ENCODE measurements at regions not wholly inside any gene's neighbourhood (a gene's known extent, or its start where the extent isn't known, plus 50 kb on each side); places are given as distances from the start of the nearest gene placed in this dataset.
A peak's percentile ranks its signal among the peaks of the same experiment; 100 is the strongest.
"Not testable (repeated sequence)": the region's sequence is repeated elsewhere in the genome, so short reads cannot be mapped to it uniquely, and the experiment has no call there.

- H3K4me1 ChIP-seq; DNase-seq (ENCODE audit: low spot score in 2 of 2); H3K36me3 ChIP-seq; intact Hi-C loops (cut with DNase I); H3K9me3 ChIP-seq; H3K4me3 ChIP-seq; H3K27me3 ChIP-seq; H3K27ac ChIP-seq: not testable (repeated sequence)
These were observed 80.1 kb upstream of the NOTCH2NLA start for GRCh38 chr1:146308892-146309291.

GRCh38 chr1:146308152-146308551 is 79.3 kb upstream of the NOTCH2NLA start:
- not testable (repeated sequence) for H3K9me3 ChIP-seq; DNase-seq (ENCODE audit: low spot score in 2 of 2)

GRCh38 chr1:146307632-146308031 is 78.8 kb upstream of the NOTCH2NLA start:
- intact Hi-C loops (cut with DNase I); H3K27ac ChIP-seq; H3K4me3 ChIP-seq; H3K27me3 ChIP-seq; H3K36me3 ChIP-seq; DNase-seq (ENCODE audit: low spot score in 2 of 2); H3K4me1 ChIP-seq; H3K9me3 ChIP-seq: not testable (repeated sequence)

More at GRCh38 chr1:146308152-146308551, 79.3 kb upstream of the NOTCH2NLA start:
- H3K27ac ChIP-seq: peak overlapping the region; percentile 64 to 70
- H3K4me3 ChIP-seq; intact Hi-C loops (cut with DNase I); H3K4me1 ChIP-seq; H3K27me3 ChIP-seq; H3K36me3 ChIP-seq: not testable (repeated sequence)

- H3K36me3 ChIP-seq; DNase-seq (ENCODE audit: low spot score in 2 of 2); H3K27ac ChIP-seq; H3K4me3 ChIP-seq; H3K27me3 ChIP-seq; H3K9me3 ChIP-seq; intact Hi-C loops (cut with DNase I); H3K4me1 ChIP-seq: not testable (repeated sequence)
These were observed 77.8 kb upstream of the NOTCH2NLA start for GRCh38 chr1:146306651-146307050.

- H3K36me3 ChIP-seq; intact Hi-C loops (cut with DNase I); H3K27ac ChIP-seq; H3K4me1 ChIP-seq; H3K9me3 ChIP-seq; H3K4me3 ChIP-seq; DNase-seq (ENCODE audit: low spot score in 2 of 2); H3K27me3 ChIP-seq: not testable (repeated sequence)
These were observed 76.6 kb upstream of the NOTCH2NLA start for GRCh38 chr1:146305442-146305841.

- intact Hi-C loops (cut with DNase I); H3K4me1 ChIP-seq; H3K9me3 ChIP-seq; H3K27me3 ChIP-seq; DNase-seq (ENCODE audit: low spot score in 2 of 2); H3K4me3 ChIP-seq; H3K27ac ChIP-seq; H3K36me3 ChIP-seq: not testable (repeated sequence)
These were observed 69.7 kb upstream of the NOTCH2NLA start for GRCh38 chr1:146298575-146298897.

GRCh38 chr1:146297781-146298574 is 69.2 kb upstream of the NOTCH2NLA start:
- H3K9me3 ChIP-seq; H3K4me3 ChIP-seq; H3K27ac ChIP-seq; H3K27me3 ChIP-seq; DNase-seq (ENCODE audit: low spot score in 2 of 2); H3K36me3 ChIP-seq; H3K4me1 ChIP-seq; intact Hi-C loops (cut with DNase I): not testable (repeated sequence)

- H3K27me3 ChIP-seq; H3K27ac ChIP-seq; intact Hi-C loops (cut with DNase I); DNase-seq (ENCODE audit: low spot score in 2 of 2); H3K36me3 ChIP-seq; H3K4me3 ChIP-seq; H3K9me3 ChIP-seq; H3K4me1 ChIP-seq: not testable (repeated sequence)
These were observed 64.4 kb upstream of the NOTCH2NLA start for GRCh38 chr1:146292940-146293936.

GRCh38 chr1:146292424-146292823 is 63.6 kb upstream of the NOTCH2NLA start:
- H3K36me3 ChIP-seq; intact Hi-C loops (cut with DNase I); H3K9me3 ChIP-seq; DNase-seq (ENCODE audit: low spot score in 2 of 2); H3K27ac ChIP-seq; H3K27me3 ChIP-seq; H3K4me1 ChIP-seq; H3K4me3 ChIP-seq: not testable (repeated sequence)

GRCh38 chr1:146287881-146288280 is 59.1 kb upstream of the NOTCH2NLA start:
- H3K36me3 ChIP-seq; DNase-seq (ENCODE audit: low spot score in 2 of 2); H3K4me1 ChIP-seq; H3K9me3 ChIP-seq; H3K4me3 ChIP-seq; intact Hi-C loops (cut with DNase I); H3K27me3 ChIP-seq; H3K27ac ChIP-seq: not testable (repeated sequence)

GRCh38 chr1:146284760-146285159 is 55.9 kb upstream of the NOTCH2NLA start:
- H3K27ac ChIP-seq; H3K27me3 ChIP-seq; H3K4me3 ChIP-seq; H3K4me1 ChIP-seq; H3K36me3 ChIP-seq; H3K9me3 ChIP-seq; intact Hi-C loops (cut with DNase I); DNase-seq (ENCODE audit: low spot score in 2 of 2): not testable (repeated sequence)

GRCh38 chr1:146283527-146283880 is 54.7 kb upstream of the NOTCH2NLA start:
- H3K27ac ChIP-seq; H3K36me3 ChIP-seq; H3K4me3 ChIP-seq; intact Hi-C loops (cut with DNase I); H3K9me3 ChIP-seq; DNase-seq (ENCODE audit: low spot score in 2 of 2); H3K4me1 ChIP-seq; H3K27me3 ChIP-seq: not testable (repeated sequence)

- H3K27me3 ChIP-seq; intact Hi-C loops (cut with DNase I); H3K27ac ChIP-seq; DNase-seq (ENCODE audit: low spot score in 2 of 2); H3K4me3 ChIP-seq; H3K4me1 ChIP-seq; H3K9me3 ChIP-seq; H3K36me3 ChIP-seq: not testable (repeated sequence)
These were observed 54.1 kb upstream of the NOTCH2NLA start for GRCh38 chr1:146282807-146283526.

- H3K4me1 ChIP-seq; H3K9me3 ChIP-seq; intact Hi-C loops (cut with DNase I); H3K36me3 ChIP-seq; H3K27ac ChIP-seq; H3K4me3 ChIP-seq; DNase-seq (ENCODE audit: low spot score in 2 of 2); H3K27me3 ChIP-seq: not testable (repeated sequence)
These were observed 52.7 kb upstream of the NOTCH2NLA start for GRCh38 chr1:146281522-146281921.
